ENCODE measurements at regions not wholly inside any gene's neighbourhood (a gene's known extent, or its start where the extent isn't known, plus 50 kb on each side); places are given as distances from the start of the nearest gene placed in this dataset.

GRCh38 chr2:222080141-222080540 is 218.7 kb downstream of the PAX3 start:
- Histone ChIP-seq H3K36me3 (ENCODE audit: control insufficient read depth, insufficient read depth, low read length) (no peaks in the 10 kb centered on the region), H3K27me3 (ENCODE audit: control insufficient read depth, insufficient read depth, low read length) (peaks cover 3% of the 10 kb centered on the region), H3K4me3 (ENCODE audit: low read depth, low read length) (no peak overlapping the region)
- TF ChIP-seq CTCF (IDR thresholded peaks at IDR 0.05; ENCODE audit: insufficient read depth, low read length, poor library complexity, severe bottlenecking), result no peak
- DNase-seq (ENCODE audit: low read depth), result no peak

GRCh38 chr2:222076973-222077690 is 221.7 kb downstream of the PAX3 start:
- no peak for TF ChIP-seq CTCF (IDR thresholded peaks at IDR 0.05; ENCODE audit: insufficient read depth, low read length, poor library complexity, severe bottlenecking)
- Histone ChIP-seq H3K36me3 (ENCODE audit: control insufficient read depth, insufficient read depth, low read length) (no peaks in the 10 kb centered on the region), H3K27me3 (ENCODE audit: control insufficient read depth, insufficient read depth, low read length) (peaks cover 6% of the 10 kb centered on the region), H3K4me3 (ENCODE audit: low read depth, low read length) (no peak overlapping the region)
- DNase-seq (ENCODE audit: low read depth), result no peak

GRCh38 chr2:222074674-222075073 is 224.1 kb downstream of the PAX3 start:
- Histone ChIP-seq H3K27me3 (ENCODE audit: control insufficient read depth, insufficient read depth, low read length) (peaks cover 2% of the 10 kb centered on the region), H3K36me3 (ENCODE audit: control insufficient read depth, insufficient read depth, low read length) (no peaks in the 10 kb centered on the region), H3K4me3 (ENCODE audit: low read depth, low read length) (no peak overlapping the region)
- TF ChIP-seq CTCF (IDR thresholded peaks at IDR 0.05; ENCODE audit: insufficient read depth, low read length, poor library complexity, severe bottlenecking), result no peak
- DNase-seq (ENCODE audit: low read depth), result no peak

- H3K27me3 ChIP-seq (ENCODE audit: control insufficient read depth, insufficient read depth, low read length), result peaks cover 2% of the 10 kb centered on the region
- TF ChIP-seq CTCF (IDR thresholded peaks at IDR 0.05; ENCODE audit: insufficient read depth, low read length, poor library complexity, severe bottlenecking), result no peak
- DNase-seq (ENCODE audit: low read depth), result no peak
- H3K36me3 ChIP-seq (ENCODE audit: control insufficient read depth, insufficient read depth, low read length), result no peaks in the 10 kb centered on the region
- no peak overlapping the region for H3K4me3 ChIP-seq (ENCODE audit: low read depth, low read length)
These were observed 226.9 kb downstream of the PAX3 start for GRCh38 chr2:222071911-222072310.

GRCh38 chr2:222064286-222064685 is 234.5 kb downstream of the PAX3 start:
- TF ChIP-seq CTCF (IDR thresholded peaks at IDR 0.05; ENCODE audit: insufficient read depth, low read length, poor library complexity, severe bottlenecking), result no peak
- Histone ChIP-seq H3K4me3 (ENCODE audit: low read depth, low read length) (no peak overlapping the region), H3K27me3 (ENCODE audit: control insufficient read depth, insufficient read depth, low read length) (peaks cover 3% of the 10 kb centered on the region), H3K36me3 (ENCODE audit: control insufficient read depth, insufficient read depth, low read length) (no peaks in the 10 kb centered on the region)
- DNase-seq (ENCODE audit: low read depth), result no peak

All from kidney epithelial cell (primary cell).